NCI-H2171 treated with DMSO at 0.1 percent for 48 hours (cell line): ENCODE measurements at regions not wholly inside any gene's neighbourhood (a gene's known extent, or its start where the extent isn't known, plus 50 kb on each side); places are given as distances from the start of the nearest gene placed in this dataset.
"Not testable (repeated sequence)": the region's sequence is repeated elsewhere in the genome, so short reads cannot be mapped to it uniquely, and the experiment has no call there.

Experiments used
- DNase-seq: peaks from one replicate; lab custom pipeline; 2025; lab: John Stamatoyannopoulos, UW

GRCh38 chr12:20126601-20127000 lies 241.7 kb upstream of the PDE3A start:
- DNase-seq, result no peak

GRCh38 chr12:20127413-20127812 lies 240.9 kb upstream of the PDE3A start:
- DNase-seq, result no peak

- DNase-seq, result no peak
These were observed 239.4 kb upstream of the PDE3A start for GRCh38 chr12:20128928-20129327.

GRCh38 chr12:20132818-20133217 lies 235.5 kb upstream of the PDE3A start:
- DNase-seq, result no peak

- DNase-seq, result no peak
These were observed 233.7 kb upstream of the PDE3A start for GRCh38 chr12:20134652-20135051.

- DNase-seq, result no peak
These were observed 227.6 kb upstream of the PDE3A start for GRCh38 chr12:20140751-20141150.

GRCh38 chr12:20142316-20142715 lies 226.0 kb upstream of the PDE3A start:
- DNase-seq, result no peak

- no peak for DNase-seq
These were observed 225.4 kb upstream of the PDE3A start for GRCh38 chr12:20142956-20143355.

- DNase-seq, result no peak
These were observed 224.0 kb upstream of the PDE3A start for GRCh38 chr12:20144341-20144740.

GRCh38 chr12:20148241-20148640 lies 220.1 kb upstream of the PDE3A start:
- no peak for DNase-seq

- no peak for DNase-seq
These were observed 217.4 kb upstream of the PDE3A start for GRCh38 chr12:20150835-20151422.

- no peak for DNase-seq
These were observed 214.3 kb upstream of the PDE3A start for GRCh38 chr12:20154052-20154451.

- DNase-seq, result no peak
These were observed 213.0 kb upstream of the PDE3A start for GRCh38 chr12:20155374-20155773.

GRCh38 chr12:20160899-20161298 lies 207.4 kb upstream of the PDE3A start:
- DNase-seq, result not testable (repeated sequence)

- no peak for DNase-seq
These were observed 193.7 kb upstream of the PDE3A start for GRCh38 chr12:20174528-20175175.

GRCh38 chr12:20175704-20176388 lies 192.5 kb upstream of the PDE3A start:
- no peak for DNase-seq

- no peak for DNase-seq
These were observed 186.7 kb upstream of the PDE3A start for GRCh38 chr12:20181416-20182180.

GRCh38 chr12:20183563-20183962 lies 184.8 kb upstream of the PDE3A start:
- DNase-seq, result no peak

GRCh38 chr12:20184514-20184913 lies 183.8 kb upstream of the PDE3A start:
- DNase-seq, result no peak

GRCh38 chr12:20187456-20187855 lies 180.9 kb upstream of the PDE3A start:
- DNase-seq, result no peak

GRCh38 chr12:20188930-20189653 lies 179.2 kb upstream of the PDE3A start:
- DNase-seq, result no peak

GRCh38 chr12:20189767-20190166 lies 178.6 kb upstream of the PDE3A start:
- no peak for DNase-seq
